ENCODE measurements at regions not wholly inside any gene's neighbourhood (a gene's known extent, or its start where the extent isn't known, plus 50 kb on each side); places are given as distances from the start of the nearest gene placed in this dataset.

GRCh38 chr9:88278036-88278435, 110.2 kb upstream of the SPIN1 start:
- no peak overlapping the region for H3K27ac Mint-ChIP-seq
- no peak for DNase-seq (ENCODE audit: low spot score, unreplicated experiment)
- peaks cover 3% of the 10 kb centered on the region for H3K27me3 Mint-ChIP-seq
- H3K36me3 Mint-ChIP-seq (ENCODE audit: insufficient read depth), result no peaks in the 10 kb centered on the region
- H3K4me3 Mint-ChIP-seq (ENCODE audit: low read depth), result no peak overlapping the region
- TF ChIP-seq CTCF (IDR thresholded peaks at IDR 0.05; ENCODE audit: unreplicated experiment), result no peak
- H3K4me1 Mint-ChIP-seq (ENCODE audit: low read depth), result no peaks in the 10 kb centered on the region
- peaks cover 3% of the 10 kb centered on the region for H3K9me3 Mint-ChIP-seq (ENCODE audit: low read depth)

GRCh38 chr9:88274078-88274477, 114.2 kb upstream of the SPIN1 start:
- Mint-ChIP-seq H3K27ac (no peak overlapping the region), H3K27me3 (peaks cover 3% of the 10 kb centered on the region), H3K9me3 (ENCODE audit: low read depth) (peaks cover 4% of the 10 kb centered on the region), H3K4me3 (ENCODE audit: low read depth) (no peak overlapping the region), H3K36me3 (ENCODE audit: insufficient read depth) (peaks cover 3% of the 10 kb centered on the region), H3K4me1 (ENCODE audit: low read depth) (peaks cover 3% of the 10 kb centered on the region)
- no peak for TF ChIP-seq CTCF (IDR thresholded peaks at IDR 0.05; ENCODE audit: unreplicated experiment)
- DNase-seq (ENCODE audit: low spot score, unreplicated experiment), result no peak

- no peak overlapping the region for H3K27ac Mint-ChIP-seq
- no peak overlapping the region for H3K4me3 Mint-ChIP-seq (ENCODE audit: low read depth)
- TF ChIP-seq CTCF (IDR thresholded peaks at IDR 0.05; ENCODE audit: unreplicated experiment), result no peak
- H3K4me1 Mint-ChIP-seq (ENCODE audit: low read depth), result peaks cover 3% of the 10 kb centered on the region
- H3K36me3 Mint-ChIP-seq (ENCODE audit: insufficient read depth), result peaks cover 3% of the 10 kb centered on the region
- DNase-seq (ENCODE audit: low spot score, unreplicated experiment), result no peak
- H3K9me3 Mint-ChIP-seq (ENCODE audit: low read depth), result peaks cover 4% of the 10 kb centered on the region
- H3K27me3 Mint-ChIP-seq, result peaks cover 3% of the 10 kb centered on the region
These were observed 115.3 kb upstream of the SPIN1 start for GRCh38 chr9:88272986-88273385.

GRCh38 chr9:88270413-88270812, 117.8 kb upstream of the SPIN1 start:
- TF ChIP-seq CTCF (IDR thresholded peaks at IDR 0.05; ENCODE audit: unreplicated experiment), result no peak
- H3K4me1 Mint-ChIP-seq (ENCODE audit: low read depth), result peaks cover 3% of the 10 kb centered on the region
- no peaks in the 10 kb centered on the region for H3K27me3 Mint-ChIP-seq
- no peak overlapping the region for H3K27ac Mint-ChIP-seq
- H3K9me3 Mint-ChIP-seq (ENCODE audit: low read depth), result peaks cover 4% of the 10 kb centered on the region
- peaks cover 3% of the 10 kb centered on the region for H3K36me3 Mint-ChIP-seq (ENCODE audit: insufficient read depth)
- H3K4me3 Mint-ChIP-seq (ENCODE audit: low read depth), result no peak overlapping the region
- no peak for DNase-seq (ENCODE audit: low spot score, unreplicated experiment)

GRCh38 chr9:88268886-88269285, 119.4 kb upstream of the SPIN1 start:
- Mint-ChIP-seq H3K36me3 (ENCODE audit: insufficient read depth) (peaks cover 3% of the 10 kb centered on the region), H3K4me3 (ENCODE audit: low read depth) (no peak overlapping the region), H3K4me1 (ENCODE audit: low read depth) (peaks cover 3% of the 10 kb centered on the region), H3K27ac (no peak overlapping the region), H3K27me3 (no peaks in the 10 kb centered on the region), H3K9me3 (ENCODE audit: low read depth) (peaks cover 4% of the 10 kb centered on the region)
- DNase-seq (ENCODE audit: low spot score, unreplicated experiment), result no peak
- no peak for TF ChIP-seq CTCF (IDR thresholded peaks at IDR 0.05; ENCODE audit: unreplicated experiment)
